CD4-positive, alpha-beta T cell treated with Interleukin-4 for 1 hour (primary cell): ENCODE measurements at regions not wholly inside any gene's neighbourhood (a gene's known extent, or its start where the extent isn't known, plus 50 kb on each side); places are given as distances from the start of the nearest gene placed in this dataset.

Source experiments
- DNase-seq, 2 donors: peaks; one replicate each; pipeline ENCODE4 v3.0.0-alpha.2; 2020 to 2022

DNA sequence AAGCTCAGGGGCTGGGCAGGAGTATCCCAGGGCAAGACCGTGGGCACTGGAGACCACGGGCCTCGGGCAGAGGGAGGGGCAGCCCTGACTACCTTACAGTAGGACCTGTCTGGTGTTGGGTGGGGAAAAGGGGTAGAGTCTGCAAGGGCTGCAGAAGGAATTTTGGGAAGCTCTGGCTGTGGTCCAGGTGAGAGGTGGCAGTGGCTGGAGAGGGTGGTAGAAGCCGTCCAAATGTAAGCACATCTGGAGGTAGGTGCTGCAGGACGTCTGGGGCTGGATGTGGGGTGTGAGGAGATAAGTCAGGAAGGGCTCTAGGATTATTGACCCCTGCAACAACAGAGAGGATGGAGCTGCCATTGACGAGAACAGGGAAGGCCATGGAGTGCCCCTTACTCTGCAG lies 486.7 kb downstream of the EIPR1 start:
- DNase-seq, result no peak

DNA sequence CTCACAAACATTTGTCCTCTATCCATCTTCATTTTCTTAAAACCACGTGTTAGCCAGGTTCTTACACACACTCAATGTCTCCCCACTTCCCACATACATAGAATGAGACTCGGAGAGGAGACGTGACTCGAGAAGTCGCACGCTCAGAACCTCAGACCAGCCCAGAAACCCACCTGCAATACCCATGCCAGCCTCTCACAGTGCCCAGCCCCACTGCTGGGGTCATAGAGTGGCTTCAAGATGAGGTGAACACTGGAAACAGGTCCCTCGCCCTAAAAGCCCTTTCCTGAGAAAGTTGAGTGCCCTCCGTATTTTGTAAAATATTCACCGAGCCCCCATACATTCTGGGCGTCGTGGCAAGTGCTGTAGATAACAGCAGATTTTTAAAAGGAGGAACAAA lies 487.4 kb downstream of the EIPR1 start:
- no peak for DNase-seq

DNA sequence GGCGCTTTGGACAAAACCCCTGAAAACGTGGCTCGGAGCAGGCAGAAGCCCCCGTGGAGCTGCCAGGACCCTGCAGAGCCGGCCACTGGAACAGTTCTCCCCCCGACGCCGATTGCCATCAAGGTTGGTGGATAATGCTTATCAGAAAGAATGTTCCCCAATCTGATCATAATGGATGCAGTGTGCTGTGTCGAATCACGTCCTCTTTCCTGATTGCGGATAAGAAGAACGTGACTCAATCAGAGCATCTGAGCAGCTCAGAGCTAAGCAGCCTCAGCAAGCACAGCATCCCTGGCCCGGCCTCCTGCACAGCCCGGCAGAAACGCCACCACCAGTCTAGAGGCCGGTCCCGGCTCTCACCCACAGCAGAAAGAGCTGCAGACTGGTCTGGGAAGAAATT lies 488.0 kb downstream of the EIPR1 start:
- no peak for DNase-seq

DNA sequence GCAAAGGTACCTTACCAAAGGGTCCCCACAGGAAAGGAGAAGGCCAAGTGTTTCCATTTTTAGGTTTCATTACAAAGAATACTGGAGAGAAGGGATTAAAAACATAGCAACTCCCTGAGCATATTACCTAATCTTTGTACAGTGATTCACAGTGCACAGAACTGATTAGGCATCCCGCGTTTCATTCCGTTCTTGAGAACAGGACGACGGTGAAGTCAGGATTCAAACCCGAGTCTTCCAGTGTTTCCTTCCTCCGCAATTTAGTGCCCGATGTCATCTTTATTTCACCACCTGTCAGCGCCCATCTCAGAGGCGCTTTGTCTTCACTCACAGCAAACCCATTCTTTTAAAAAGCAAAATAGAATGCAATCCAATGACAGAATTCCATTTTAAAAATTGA lies 488.5 kb downstream of the EIPR1 start:
- no peak for DNase-seq

DNA sequence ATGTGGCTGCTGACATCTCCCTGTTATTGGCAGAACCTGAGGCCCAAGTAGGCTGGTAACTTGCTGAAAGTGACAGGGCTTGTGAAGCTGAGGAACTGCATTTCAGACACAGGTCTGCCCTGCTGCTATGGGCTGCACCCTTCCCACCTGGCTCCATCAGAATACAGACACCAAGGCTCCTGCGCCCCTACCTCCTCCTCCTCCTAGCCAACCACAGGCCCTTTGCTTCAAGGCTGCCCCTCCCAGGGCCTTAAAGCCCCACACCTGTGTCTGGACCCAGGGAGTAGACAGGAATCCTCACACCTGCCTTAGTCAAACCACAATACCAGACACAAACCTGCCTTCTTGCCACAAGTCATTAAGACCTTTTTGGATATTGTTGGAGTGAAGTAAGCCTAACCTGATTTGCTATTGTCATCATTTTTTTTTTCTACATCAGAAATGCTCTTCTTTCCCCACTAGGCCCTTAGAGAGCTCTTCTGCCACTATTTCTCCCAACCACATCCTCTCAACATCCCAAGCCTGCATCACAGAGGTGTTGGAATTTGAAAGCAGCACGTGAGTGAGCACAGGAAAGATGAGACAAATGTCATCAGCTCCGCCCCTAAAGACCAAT lies 489.7 kb downstream of the EIPR1 start:
- no peak for DNase-seq

DNA sequence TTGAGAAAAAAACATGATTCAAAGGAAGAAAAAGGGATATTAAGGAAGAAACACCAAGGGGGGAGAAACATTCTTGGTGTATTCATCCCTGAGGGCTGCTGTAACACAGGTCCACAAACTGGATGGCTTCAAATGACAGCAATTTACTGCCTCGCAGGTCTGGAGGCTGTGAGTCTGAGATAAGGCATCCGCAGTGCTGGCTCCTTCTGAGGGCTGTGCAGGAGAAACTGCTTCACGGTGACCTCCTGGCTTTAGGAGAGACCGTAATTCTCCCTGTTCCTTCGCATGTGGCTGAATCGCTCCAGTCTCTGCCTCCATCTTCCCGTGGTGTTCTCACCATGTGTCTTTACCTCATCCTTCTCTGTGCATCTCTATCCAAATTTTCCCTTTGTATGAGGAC lies 490.7 kb downstream of the EIPR1 start:
- DNase-seq, result no peak

DNA sequence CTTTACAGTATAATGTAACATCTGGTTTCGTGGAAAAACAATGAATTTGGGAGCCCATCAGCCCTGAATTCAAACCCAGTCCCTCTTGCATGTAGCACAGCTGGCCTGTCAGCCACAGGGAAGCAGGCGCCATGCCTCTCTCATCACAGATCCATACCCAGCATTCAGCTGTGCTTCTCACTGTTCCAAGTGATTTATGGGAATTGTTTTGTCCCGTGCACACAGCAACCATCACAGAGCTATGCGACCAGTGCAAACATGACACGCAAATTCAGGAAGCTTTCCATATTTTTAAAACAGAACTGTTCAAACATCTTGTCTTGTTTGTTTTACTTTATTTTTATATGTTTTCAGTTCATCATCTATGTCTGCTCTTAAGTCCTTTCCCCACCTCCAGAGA lies 496.1 kb downstream of the EIPR1 start:
- no peak for DNase-seq

DNA sequence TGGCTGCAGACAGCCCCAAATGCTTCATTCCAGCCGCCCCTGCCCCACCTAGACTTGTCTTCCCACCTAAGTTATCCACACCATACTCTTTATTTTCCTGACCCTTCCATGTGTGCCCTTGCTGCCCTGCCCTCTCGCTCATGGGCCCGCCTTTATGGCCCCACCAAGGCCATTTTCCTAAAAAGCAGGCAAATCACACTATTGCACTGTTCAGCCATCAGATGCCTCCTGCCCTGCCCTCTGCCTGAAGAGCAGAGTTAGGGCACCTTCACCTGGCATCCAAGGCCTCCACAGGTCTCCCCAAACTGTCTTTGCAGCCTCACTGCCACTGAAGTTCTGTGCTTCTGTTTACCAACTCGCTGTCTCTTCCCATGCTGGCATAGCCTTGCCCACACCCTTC lies 496.7 kb downstream of the EIPR1 start:
- no peak for DNase-seq

DNA sequence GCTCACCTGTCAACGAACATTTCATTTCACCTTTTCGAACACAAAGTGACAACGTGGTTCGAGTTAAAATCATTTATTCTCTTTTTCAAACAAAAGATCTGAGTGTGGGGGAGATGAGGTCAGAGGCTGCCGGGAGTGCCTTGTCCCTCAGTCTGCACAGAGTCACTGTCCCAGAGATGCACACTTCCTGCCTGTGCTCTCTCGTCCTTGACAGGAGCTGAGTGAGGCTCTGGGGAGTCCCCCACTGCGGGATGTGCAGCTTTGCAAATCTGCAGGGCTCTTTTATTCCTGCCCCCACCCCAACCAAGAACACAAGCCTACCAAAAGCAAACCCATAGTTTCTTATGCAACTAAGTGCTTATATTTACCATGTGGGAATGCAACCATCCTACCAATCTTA lies 497.8 kb downstream of the EIPR1 start:
- no peak for DNase-seq

DNA sequence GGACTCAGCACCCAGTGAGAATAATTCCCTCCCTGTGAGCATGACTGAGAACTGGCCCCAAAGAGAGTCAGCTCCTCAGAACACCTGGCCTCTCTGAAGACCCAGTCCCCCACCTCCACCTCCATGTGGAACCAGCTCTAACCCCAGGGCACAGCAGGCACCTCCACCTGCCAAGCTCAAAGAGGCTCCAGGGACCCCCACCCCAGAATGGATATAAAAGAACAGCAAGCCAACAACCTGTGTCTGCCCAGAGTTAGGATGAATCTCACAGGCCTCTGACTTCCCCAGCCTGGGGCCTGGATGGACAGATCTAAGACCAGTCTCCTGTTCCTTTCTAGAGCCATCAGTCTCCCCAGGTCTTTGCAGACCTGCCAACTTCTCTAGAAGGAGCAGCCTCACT lies 498.5 kb downstream of the EIPR1 start:
- no peak for DNase-seq

DNA sequence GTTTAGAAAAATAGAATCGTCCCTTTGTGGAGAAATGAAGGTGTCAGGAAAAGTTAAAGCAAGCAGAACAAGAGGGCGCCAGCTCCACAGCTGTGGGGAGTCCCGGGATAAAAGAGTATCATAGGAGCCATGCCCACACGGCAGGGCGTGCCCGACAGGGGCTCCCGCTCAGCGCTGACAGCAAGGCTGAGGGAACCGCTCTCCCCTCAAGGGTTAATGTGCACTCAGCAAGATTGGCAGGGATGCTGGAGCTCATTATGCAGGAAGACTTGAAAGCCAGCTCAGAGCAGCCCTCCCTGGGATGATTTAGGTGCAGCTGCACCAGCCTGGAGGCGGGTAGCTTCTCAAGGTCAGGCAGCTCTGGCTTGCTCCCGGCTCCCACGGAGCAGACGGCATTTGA lies 500.2 kb downstream of the EIPR1 start:
- DNase-seq, result no peak

DNA sequence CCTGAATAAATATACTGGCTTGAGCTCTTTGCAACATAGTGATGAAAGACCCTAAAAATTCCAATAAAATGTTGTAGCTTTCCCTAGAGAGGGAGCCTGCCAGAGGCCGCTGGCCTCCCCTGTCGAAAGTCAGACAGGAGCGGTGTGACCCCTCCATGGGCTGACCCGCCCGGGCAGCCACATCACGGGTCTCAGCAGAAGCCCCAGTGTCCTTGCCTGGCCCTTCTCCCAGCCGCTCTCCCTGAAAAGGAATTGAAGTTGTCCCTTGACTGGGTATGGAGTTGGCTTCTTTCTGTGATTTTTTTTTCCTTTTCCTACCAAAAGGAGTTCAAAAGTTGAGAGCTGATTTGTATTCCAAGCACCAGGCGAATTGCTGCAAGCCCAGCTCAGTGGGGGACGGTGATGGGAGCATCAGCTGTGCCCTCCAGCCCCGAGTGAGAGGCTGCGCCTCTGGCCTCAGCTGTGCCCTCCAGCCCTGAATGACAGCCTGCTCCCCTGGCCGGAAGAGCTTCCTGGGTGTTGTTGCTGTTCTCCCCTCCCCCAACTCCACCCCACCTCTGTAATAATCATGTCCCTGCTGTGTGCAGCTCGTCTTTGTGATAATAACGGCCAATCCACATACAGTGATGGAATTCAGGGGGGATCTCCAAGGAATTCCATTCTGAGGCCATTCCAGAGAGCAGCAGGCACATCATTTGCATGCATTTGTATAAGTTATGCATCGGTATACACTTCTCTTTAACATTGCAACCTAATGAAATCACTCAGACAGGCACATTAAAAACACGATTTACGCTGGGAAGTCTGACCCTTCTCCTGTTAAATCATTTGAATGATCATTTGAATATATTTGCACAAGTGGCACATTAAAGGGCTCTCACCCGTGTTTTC lies 501.0 kb downstream of the EIPR1 start:
- DNase-seq, result no peak

DNA sequence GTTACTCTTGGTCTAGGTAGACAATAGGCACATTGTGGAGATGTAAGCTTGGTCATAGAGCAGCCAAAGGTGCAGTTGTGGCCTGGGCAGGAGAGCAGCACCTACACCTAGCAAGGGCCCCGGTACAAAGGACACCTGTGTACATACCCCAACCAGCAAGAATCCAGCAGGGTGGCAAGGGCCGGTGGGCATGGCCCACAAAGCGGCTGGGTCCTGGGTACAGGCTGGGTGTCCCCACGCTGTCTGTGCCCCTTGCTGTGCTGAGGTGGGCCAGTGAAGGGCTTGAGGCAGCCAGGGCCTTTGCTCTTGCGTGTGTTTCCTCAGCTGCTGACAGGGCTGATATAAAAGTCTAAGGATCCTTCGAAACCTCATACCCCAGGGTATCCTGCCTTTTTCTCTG lies 501.8 kb downstream of the EIPR1 start:
- DNase-seq, result no peak

DNA sequence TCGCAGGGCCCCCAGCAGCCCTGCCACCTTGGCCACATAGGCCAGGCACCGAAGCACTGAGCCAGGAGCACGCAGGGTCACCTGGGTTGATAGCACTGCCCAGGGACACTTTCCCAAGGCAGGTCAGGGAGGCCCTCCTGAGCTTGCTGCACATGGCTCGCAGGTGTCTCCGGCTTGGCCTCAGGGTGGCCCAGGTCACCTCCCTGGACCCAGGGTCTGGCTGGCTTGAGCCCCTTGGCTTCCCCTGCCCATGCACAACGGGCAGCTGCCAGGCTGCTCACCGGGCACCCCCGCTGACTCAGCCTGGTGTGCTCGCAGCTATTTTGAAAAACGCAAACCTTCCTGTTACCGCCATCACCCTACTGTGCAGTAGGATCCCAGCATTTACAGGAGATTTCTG lies 502.3 kb downstream of the EIPR1 start:
- DNase-seq, result no peak

DNA sequence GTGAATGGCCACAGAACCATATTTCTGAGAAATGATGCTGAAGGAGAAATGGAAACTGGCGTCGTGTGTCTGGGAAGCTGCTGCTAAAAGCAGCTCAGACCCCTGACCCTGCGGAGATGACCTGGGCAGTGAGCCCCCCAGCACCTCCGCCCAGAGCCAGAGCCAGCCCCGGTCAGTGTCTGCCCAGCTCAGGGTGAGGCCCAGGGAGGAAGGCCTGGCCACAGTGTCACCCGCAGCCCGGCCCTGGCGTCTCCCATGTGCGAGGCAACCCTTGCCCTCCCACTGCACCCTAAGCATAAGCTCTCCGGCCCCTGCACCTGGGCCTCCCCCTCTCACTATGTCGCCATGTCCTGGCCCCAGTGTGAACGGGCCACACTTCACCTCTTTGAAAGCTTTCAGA lies 502.8 kb downstream of the EIPR1 start:
- no peak for DNase-seq

DNA sequence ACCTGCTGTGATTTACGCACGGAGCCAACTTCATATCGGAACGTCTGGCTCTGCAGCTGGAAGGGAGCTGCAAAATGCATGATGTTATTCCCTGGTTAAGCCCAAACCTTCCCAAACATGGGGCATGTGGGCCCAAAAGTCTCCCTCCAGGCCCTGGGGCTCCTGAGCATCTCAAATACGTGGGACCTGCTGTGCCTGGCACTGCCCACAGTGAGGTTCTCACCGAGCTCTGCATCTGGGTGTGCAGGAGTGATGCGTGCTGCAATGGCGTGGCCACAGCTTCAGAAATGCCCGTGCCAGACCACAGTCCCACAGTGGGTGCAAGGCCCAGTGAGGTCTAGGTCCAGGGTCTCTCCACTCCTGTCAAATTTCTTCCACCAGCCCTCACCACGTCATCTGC lies 503.3 kb downstream of the EIPR1 start:
- no peak for DNase-seq

DNA sequence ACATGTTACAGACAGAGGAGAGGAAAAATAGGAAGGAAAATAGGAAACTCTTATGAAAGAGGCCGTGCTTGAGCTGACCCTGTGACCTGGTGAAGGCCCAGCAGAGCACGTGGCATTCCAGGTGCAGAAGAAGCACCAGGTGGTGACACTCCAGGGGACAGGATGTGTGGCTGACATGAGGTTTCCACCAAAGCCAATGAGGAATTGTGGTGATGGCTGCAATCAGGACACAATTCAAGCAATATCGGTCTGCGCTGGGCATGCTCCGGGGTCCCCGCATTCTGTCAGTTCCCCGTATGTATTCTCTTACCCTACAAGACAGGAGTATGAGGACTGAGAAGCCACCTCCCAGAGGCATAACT lies 504.2 kb downstream of the EIPR1 start:
- DNase-seq, result no peak

DNA sequence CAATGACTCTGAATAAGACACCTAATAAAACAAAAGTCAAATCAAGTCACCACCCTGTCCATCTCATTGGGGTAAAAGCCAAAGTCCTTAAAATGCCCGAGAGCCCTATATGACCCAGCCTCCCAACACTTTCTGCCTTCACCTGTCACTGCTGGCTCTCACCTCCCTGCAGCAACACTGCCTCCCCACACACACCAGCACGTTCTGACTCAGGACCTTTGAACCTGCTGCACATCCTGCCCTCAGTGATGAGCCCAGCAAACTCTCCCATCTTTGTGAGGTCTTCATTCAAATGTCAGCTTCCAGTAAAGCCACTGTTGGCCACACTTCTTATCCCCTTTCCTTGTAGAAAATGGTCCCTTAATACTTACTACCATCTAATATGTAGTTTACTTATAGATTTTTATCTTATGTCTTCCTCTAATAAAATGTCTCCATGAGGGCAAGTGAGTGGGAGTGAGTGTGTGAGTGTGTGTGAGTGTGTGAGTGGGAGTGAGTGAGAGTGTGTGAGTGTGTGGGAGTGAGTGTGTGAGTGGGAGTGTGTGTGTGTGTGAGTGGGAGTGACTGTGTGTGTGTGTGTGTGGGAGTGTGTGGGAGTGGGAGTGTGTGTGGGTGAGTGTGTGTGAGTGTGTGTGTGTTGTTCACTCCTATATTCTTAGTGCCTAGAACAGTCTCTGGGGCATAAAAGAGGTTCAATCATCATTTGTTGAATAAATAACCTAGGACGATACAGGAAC lies 504.7 kb downstream of the EIPR1 start:
- no peak for DNase-seq

DNA sequence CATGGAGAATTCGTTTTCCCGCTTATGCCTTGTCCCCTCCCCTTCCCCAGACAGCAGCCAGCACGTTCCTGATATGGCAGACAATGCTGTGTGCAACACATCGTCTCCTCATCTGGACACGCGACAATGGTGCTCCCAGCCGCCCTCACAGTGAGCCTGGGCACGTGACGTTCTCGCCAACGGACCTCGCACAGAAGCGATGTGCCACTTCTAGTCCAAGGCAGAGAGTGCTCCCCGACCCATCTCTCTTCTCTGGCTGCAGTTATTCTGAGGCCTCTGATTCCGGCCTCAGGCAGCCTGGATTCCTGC lies 505.4 kb downstream of the EIPR1 start:
- no peak for DNase-seq

DNA sequence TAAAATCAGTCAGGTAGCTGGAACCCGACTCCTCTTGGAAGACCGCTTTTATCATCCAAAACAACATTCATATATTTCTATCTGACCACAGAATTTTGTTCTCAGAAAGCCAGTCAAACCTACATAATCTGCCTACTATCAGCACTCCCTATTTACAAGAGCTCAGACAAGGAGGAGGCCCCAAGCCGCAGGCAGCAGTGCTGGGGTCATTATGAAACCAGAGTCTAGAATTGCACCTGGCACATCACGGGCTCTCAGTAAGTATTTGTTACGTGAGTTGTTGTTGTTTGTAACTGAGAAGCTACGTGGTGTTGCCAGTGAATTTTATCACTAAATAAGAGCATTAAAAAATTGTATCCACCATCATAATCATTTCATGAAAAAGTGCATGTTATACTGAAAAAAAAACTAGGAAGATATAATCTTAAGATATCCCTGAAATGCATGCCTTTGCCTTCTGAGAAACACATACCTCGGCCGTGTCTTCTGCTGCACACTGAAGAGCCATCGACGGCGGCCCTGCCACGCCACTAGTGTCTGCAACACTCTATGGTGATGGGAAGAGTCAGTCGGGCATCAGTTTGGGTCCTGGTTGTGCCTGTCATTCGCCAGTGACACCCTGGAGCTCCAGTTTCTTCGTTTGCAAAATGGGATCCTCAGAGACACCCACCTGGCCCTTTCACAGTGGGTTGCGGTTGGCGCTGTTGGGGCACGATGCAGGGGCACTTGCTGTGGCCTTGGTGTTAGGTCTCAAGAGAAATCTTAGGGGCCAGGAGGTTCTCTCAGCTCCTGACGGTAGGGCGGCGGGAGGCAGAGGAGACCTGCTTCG lies 505.9 kb downstream of the EIPR1 start:
- DNase-seq, result no peak

DNA sequence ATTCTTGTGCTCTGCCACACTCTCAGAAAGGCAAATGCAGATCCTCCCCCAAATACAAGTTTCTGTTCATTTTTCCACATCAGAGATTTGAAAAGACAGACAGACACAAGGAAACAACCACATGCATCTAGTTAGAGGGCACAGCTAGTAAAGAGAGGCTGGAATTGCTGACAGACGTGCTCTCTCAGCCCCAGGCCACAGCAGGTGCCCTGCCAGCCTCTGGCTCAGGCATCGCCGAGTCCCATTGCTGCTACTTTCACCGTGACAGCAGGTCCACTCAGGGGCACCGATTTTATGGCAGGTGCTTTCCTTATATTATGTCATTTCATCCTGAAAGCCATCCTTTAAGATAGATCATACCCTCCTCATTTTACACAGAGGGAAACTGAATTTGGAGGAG lies 507.5 kb downstream of the EIPR1 start:
- DNase-seq, result no peak

DNA sequence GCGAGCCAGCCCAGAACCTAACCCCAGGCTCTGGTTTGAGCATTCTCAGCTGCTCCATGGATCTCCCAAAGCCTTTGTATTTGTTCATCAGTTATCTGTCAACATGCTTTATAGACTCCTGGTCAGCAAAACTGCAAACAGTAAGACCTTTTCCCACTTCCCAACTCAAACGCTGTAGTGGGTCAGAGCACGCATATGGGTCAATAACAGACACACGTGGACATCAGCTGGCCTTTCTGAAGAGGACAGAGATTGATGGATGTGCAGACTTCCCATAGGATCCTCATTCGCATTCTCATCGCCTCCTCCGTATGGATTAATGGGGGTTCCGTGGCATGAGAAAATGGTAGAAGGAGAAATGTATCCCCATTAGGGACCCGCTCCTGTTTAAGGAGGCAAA lies 508.1 kb downstream of the EIPR1 start:
- no peak for DNase-seq

DNA sequence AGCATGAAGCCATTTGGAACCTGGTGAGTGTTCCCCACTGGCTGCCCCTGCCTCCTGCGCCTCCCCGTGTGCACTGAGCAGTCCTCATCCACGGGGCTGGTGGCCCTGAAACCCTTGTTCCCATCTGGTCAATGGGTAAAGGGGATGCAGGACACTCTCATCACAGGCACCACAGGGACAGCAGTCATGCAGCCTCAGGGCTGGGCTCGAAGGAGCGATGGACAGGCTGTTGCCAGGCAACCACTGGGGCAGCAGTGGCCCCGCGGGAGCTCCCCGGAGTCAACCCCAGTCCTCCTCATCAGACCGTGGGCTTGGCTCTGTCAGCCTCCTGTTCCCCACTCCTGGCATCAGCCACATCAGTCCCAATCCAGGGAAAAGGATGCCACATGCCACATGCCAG lies 509.5 kb downstream of the EIPR1 start:
- no peak for DNase-seq
